GM18502 (cell line): ENCODE measurements at regions not wholly inside any gene's neighbourhood (a gene's known extent, or its start where the extent isn't known, plus 50 kb on each side); places are given as distances from the start of the nearest gene placed in this dataset.

ENCODE experiments used
- ATAC-seq: cut with Tn5 transposase; IDR thresholded peaks from one replicate; pipeline ENCODE4 v1.9.1; 2021; ENCODE audit warnings: mild to moderate bottlenecking; ENCODE audit not compliant: unreplicated experiment, poor library complexity

GRCh38 chr5:8363138-8363537 is 494.2 kb downstream of the MTRR start:
- ATAC-seq: no peak

GRCh38 chr5:8366266-8366665 is 497.3 kb downstream of the MTRR start:
- no peak for ATAC-seq

- ATAC-seq: no peak
These were observed 507.5 kb downstream of the MTRR start for GRCh38 chr5:8376478-8376877.

- ATAC-seq: no peak
These were observed 513.0 kb downstream of the MTRR start for GRCh38 chr5:8381972-8382371.

GRCh38 chr5:8382456-8382855 is 513.5 kb downstream of the MTRR start:
- no peak for ATAC-seq

GRCh38 chr5:8383616-8384015 is 514.7 kb downstream of the MTRR start:
- no peak for ATAC-seq

GRCh38 chr5:8386719-8387288 is 517.9 kb downstream of the MTRR start:
- ATAC-seq: no peak

- ATAC-seq: no peak
These were observed 523.0 kb downstream of the MTRR start for GRCh38 chr5:8391911-8392310.

- ATAC-seq: no peak
These were observed 524.3 kb downstream of the MTRR start for GRCh38 chr5:8393240-8393639.

- ATAC-seq: no peak
These were observed 526.0 kb downstream of the MTRR start for GRCh38 chr5:8394965-8395364.

GRCh38 chr5:8396246-8396645 is 527.3 kb downstream of the MTRR start:
- no peak for ATAC-seq

GRCh38 chr5:8396756-8397155 is 527.8 kb downstream of the MTRR start:
- no peak for ATAC-seq

GRCh38 chr5:8399471-8399870 is 530.5 kb downstream of the MTRR start:
- no peak for ATAC-seq

- ATAC-seq: no peak
These were observed 539.3 kb downstream of the MTRR start for GRCh38 chr5:8408258-8408657.

- no peak for ATAC-seq
These were observed 541.7 kb downstream of the MTRR start for GRCh38 chr5:8410618-8411017.

GRCh38 chr5:8413975-8414374 is 545.0 kb downstream of the MTRR start:
- ATAC-seq: no peak

- no peak for ATAC-seq
These were observed 548.5 kb downstream of the MTRR start for GRCh38 chr5:8417316-8418048.

- no peak for ATAC-seq
These were observed 549.1 kb downstream of the MTRR start for GRCh38 chr5:8418049-8418426.

- ATAC-seq: no peak
These were observed 561.1 kb downstream of the MTRR start for GRCh38 chr5:8429778-8430758.

GRCh38 chr5:8434501-8434900 is 565.6 kb downstream of the MTRR start:
- no peak for ATAC-seq

- ATAC-seq: no peak
These were observed 568.0 kb downstream of the MTRR start for GRCh38 chr5:8436924-8437323.
